MM.1S (cell line): ENCODE measurements at regions not wholly inside any gene's neighbourhood (a gene's known extent, or its start where the extent isn't known, plus 50 kb on each side); places are given as distances from the start of the nearest gene placed in this dataset.
"Not testable (repeated sequence)": the region's sequence is repeated elsewhere in the genome, so short reads cannot be mapped to it uniquely, and the experiment has no call there.

Source experiments
- DNase-seq: peaks from one replicate; pipeline ENCODE4 v3.0.0-alpha.2; 2015
- H2AFZ ChIP-seq: fragments of 300-600 bp; sonication (generic); 2 replicates; pipeline ENCODE4 v1.6.0; 2016; ENCODE audit warnings: antibody characterized with exemption, low read length
- H3F3A ChIP-seq: fragments of 300-600 bp; sonication (generic); 2 replicates; pipeline ENCODE4 v1.6.1; 2016; ENCODE audit warnings: mild to moderate bottlenecking, antibody characterized with exemption, low read length, moderate library complexity, mixed read lengths; ENCODE audit not compliant: insufficient read depth
- H3K27ac ChIP-seq: fragments of 300-600 bp; sonication (generic); 2 replicates; pipeline ENCODE4 v1.5.1; 2016; ENCODE audit warnings: mild to moderate bottlenecking, low read length
- H3K27me3 ChIP-seq: fragments of 300-600 bp; sonication (generic); replicated peaks from 2 replicates; pipeline ENCODE4 v1.6.0; 2016; ENCODE audit warnings: low read length; ENCODE audit not compliant: insufficient read depth
- H3K36me3 ChIP-seq: fragments of 300-600 bp; sonication (generic); replicated peaks from 2 replicates; pipeline ENCODE4 v1.6.1; 2016; ENCODE audit warnings: mild to moderate bottlenecking, low read length, mixed read lengths; ENCODE audit not compliant: insufficient read depth
- H3K4me1 ChIP-seq: fragments of 300-600 bp; sonication (generic); 2 replicates; pipeline ENCODE4 v1.6.1; 2016; ENCODE audit warnings: low read length, mixed read lengths
- H3K4me2 ChIP-seq: fragments of 300-600 bp; sonication (generic); 2 replicates; pipeline ENCODE4 v1.6.0; 2016; ENCODE audit warnings: low read depth, low read length
- H3K4me3 ChIP-seq: fragments of 300-600 bp; sonication (generic); 2 replicates; pipeline ENCODE4 v1.5.1; 2016; ENCODE audit warnings: low read length, mixed read lengths
- H3K79me2 ChIP-seq: fragments of 300-600 bp; sonication (generic); 2 replicates; pipeline ENCODE4 v1.6.1; 2016; ENCODE audit warnings: mixed run types, low read length, mixed read lengths
- H3K9ac ChIP-seq: fragments of 300-600 bp; sonication (generic); 2 replicates; pipeline ENCODE4 v1.6.1; 2016; ENCODE audit warnings: low read length, mixed read lengths
- H3K9me2 ChIP-seq: fragments of 300-600 bp; sonication (generic); replicated peaks from 2 replicates; pipeline ENCODE4 v1.6.1; 2016; ENCODE audit warnings: mild to moderate bottlenecking, low read length, mixed read lengths; ENCODE audit not compliant: insufficient read depth
- H3K9me3 ChIP-seq: fragments of 300-600 bp; sonication (generic); replicated peaks from 2 replicates; pipeline ENCODE4 v1.6.1; 2016; ENCODE audit warnings: mild to moderate bottlenecking, low read length, mixed read lengths; ENCODE audit not compliant: insufficient read depth
- H4K20me1 ChIP-seq: fragments of 300-600 bp; sonication (generic); 2 replicates; pipeline ENCODE4 v1.6.1; 2016; ENCODE audit warnings: mild to moderate bottlenecking, low read length, moderate library complexity, mixed read lengths; ENCODE audit not compliant: insufficient read depth
- EZH2 ChIP-seq: fragments of 300-600 bp; sonication (generic); optimal IDR thresholded peaks from 2 replicates; pipeline ENCODE3; 2017; ENCODE audit warnings: low read depth, mild to moderate bottlenecking, antibody characterized with exemption, low read length, mixed read lengths
- EZH2phosphoT487 ChIP-seq: fragments of 300-600 bp; sonication (generic); IDR thresholded peaks from 2 replicates; pipeline ENCODE4 v1.6.1; 2018; ENCODE audit warnings: antibody characterized with exemption, low read length
- TF ChIP-seq, protein P1 (sequence below): fragments of 300-600 bp; sonication (generic); IDR thresholded peaks from 2 replicates; pipeline ENCODE4 v1.5.1; 2016; ENCODE audit warnings: antibody characterized with exemption, low read length, mixed read lengths

DNA sequence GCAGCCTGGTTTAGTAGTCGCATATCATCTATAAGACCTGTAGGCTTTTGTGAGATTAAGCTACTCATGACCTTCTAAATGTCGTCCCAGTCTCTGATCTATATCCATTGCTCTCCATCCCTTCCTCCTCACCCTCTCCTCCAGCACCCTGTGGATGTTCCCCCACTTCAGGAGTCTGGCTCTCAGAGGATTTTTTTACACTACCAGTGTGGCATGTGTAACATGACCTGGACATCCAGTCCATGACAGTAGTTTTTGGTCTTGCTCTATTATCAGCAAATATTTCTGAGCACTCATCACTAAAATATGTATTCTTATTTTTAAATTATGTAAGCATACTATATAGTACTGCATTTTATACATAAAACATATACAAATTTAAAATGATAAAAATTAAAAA, 142.1 kb downstream of the DYRK2 start:
- Histone ChIP-seq H3K4me1 (peaks cover 19% of the 10 kb centered on the region), H2AFZ (no peak overlapping the region), H3K9me2 (no peaks in the 10 kb centered on the region), H3K9me3 (no peaks in the 10 kb centered on the region), H3K4me2 (no peak overlapping the region), H3K79me2 (no peaks in the 10 kb centered on the region), H4K20me1 (no peaks in the 10 kb centered on the region), H3F3A (peaks cover 13% of the 10 kb centered on the region), H3K27ac (no peak overlapping the region), H3K36me3 (no peaks in the 10 kb centered on the region), H3K27me3 (no peaks in the 10 kb centered on the region), H3K4me3 (no peak overlapping the region), H3K9ac (no peak overlapping the region)
- DNase-seq, result no peak
- TF ChIP-seq EZH2phosphoT487, result no peak
- TF ChIP-seq EZH2, result no peak
- TF ChIP-seq, protein P1, sequence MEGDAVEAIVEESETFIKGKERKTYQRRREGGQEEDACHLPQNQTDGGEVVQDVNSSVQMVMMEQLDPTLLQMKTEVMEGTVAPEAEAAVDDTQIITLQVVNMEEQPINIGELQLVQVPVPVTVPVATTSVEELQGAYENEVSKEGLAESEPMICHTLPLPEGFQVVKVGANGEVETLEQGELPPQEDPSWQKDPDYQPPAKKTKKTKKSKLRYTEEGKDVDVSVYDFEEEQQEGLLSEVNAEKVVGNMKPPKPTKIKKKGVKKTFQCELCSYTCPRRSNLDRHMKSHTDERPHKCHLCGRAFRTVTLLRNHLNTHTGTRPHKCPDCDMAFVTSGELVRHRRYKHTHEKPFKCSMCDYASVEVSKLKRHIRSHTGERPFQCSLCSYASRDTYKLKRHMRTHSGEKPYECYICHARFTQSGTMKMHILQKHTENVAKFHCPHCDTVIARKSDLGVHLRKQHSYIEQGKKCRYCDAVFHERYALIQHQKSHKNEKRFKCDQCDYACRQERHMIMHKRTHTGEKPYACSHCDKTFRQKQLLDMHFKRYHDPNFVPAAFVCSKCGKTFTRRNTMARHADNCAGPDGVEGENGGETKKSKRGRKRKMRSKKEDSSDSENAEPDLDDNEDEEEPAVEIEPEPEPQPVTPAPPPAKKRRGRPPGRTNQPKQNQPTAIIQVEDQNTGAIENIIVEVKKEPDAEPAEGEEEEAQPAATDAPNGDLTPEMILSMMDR, result no peak

DNA sequence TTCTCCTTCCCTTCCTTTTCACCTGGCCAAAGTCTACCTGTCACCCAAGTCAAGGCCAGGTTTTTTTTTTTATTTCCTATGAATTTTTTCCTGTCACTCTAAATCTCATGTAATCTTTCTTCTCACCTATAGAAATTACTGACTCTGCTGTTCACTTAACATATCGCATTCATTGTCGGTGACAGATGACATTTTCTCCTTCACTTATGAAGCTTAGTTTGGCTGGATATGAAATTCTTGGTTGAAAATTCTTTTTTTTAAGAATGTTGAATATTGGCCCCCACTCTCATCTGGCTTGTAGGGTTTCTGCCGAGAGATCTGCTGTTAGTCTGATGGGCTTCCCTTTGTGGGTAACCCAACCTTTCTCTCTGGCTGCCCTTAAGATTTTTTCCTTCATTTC, 142.8 kb downstream of the DYRK2 start:
- not testable (repeated sequence) for H3F3A ChIP-seq, H3K4me2 ChIP-seq, H3K36me3 ChIP-seq, H3K79me2 ChIP-seq, H3K9ac ChIP-seq, H3K9me3 ChIP-seq, H3K9me2 ChIP-seq, H2AFZ ChIP-seq, H4K20me1 ChIP-seq, H3K27ac ChIP-seq, H3K4me3 ChIP-seq, H3K27me3 ChIP-seq, DNase-seq
- H3K4me1 ChIP-seq, result peaks cover 12% of the 10 kb centered on the region

DNA sequence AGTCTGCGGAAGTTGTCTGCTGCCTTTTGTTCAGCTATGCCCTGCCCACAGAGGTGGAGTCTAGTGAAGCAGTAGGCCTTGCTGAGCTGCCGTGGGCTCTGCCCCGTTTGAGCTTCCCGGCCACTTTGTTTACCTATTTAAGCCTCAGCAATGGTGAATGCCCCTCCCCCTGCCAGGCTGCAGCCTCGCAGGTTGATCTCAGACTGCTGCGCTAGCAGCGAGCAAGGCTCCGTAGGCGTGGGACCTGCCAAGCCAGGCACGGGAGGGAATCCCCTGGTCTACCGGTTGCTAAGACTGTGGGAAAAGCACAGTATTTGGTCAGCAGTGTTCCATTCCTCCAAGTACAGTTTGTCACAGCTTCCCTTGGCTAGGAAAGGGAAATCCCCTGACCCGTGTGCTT, 143.6 kb downstream of the DYRK2 start:
- Histone ChIP-seq H4K20me1 (no peaks in the 10 kb centered on the region), H3K9me2 (no peaks in the 10 kb centered on the region), H3K9ac (no peak overlapping the region), H3K27ac (no peak overlapping the region), H3K79me2 (no peaks in the 10 kb centered on the region), H3K9me3 (no peaks in the 10 kb centered on the region), H3K4me3 (no peak overlapping the region), H3K27me3 (no peaks in the 10 kb centered on the region), H3F3A (no peaks in the 10 kb centered on the region), H3K4me2 (no peak overlapping the region), H2AFZ (no peak overlapping the region), H3K4me1 (peaks cover 3% of the 10 kb centered on the region), H3K36me3 (no peaks in the 10 kb centered on the region)
- TF ChIP-seq EZH2phosphoT487 (no peak), EZH2 (no peak)
- TF ChIP-seq, protein P1, result no peak
- no peak for DNase-seq

DNA sequence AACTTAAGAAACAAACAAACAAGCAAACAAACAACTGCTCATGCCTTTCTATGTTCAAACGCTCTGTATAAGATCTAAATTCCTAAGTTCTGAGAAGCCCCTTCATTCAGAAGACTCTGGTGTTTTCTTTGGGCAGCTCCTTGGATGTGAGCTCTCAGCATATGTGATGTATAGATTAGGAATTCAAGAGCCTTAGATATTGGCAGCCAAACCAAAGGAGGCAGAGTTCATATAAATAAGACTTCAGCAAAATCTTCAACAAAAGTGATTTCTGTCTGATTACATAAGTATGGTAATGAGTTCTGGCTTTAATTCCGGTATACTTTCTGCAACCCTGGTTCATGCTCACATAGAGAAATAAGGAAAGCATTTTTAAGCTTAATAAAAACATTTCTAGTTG, 145.6 kb downstream of the DYRK2 start:
- no peak overlapping the region for H3K4me2 ChIP-seq
- no peaks in the 10 kb centered on the region for H3K27me3 ChIP-seq
- no peaks in the 10 kb centered on the region for H3K79me2 ChIP-seq
- no peaks in the 10 kb centered on the region for H4K20me1 ChIP-seq
- no peaks in the 10 kb centered on the region for H3K4me1 ChIP-seq
- no peak overlapping the region for H2AFZ ChIP-seq
- no peaks in the 10 kb centered on the region for H3K9me2 ChIP-seq
- H3F3A ChIP-seq, result no peaks in the 10 kb centered on the region
- no peaks in the 10 kb centered on the region for H3K9me3 ChIP-seq
- no peaks in the 10 kb centered on the region for H3K36me3 ChIP-seq
- no peak for DNase-seq
- H3K4me3 ChIP-seq, result no peak overlapping the region
- H3K9ac ChIP-seq, result no peak overlapping the region
- H3K27ac ChIP-seq, result no peak overlapping the region
- TF ChIP-seq EZH2 (no peak), EZH2phosphoT487 (no peak)
- TF ChIP-seq, protein P1, result no peak
